ENCODE measurements at regions not wholly inside any gene's neighbourhood (a gene's known extent, or its start where the extent isn't known, plus 50 kb on each side); places are given as distances from the start of the nearest gene placed in this dataset.
"Not testable (repeated sequence)": the region's sequence is repeated elsewhere in the genome, so short reads cannot be mapped to it uniquely, and the experiment has no call there.

GRCh38 chr6:130720076-130720715, 107.0 kb upstream of the SMLR1 start:
- H3K27me3 ChIP-seq (ENCODE audit: insufficient read depth, low read depth) = no peaks in the 10 kb centered on the region
- H4K20me1 ChIP-seq (ENCODE audit: insufficient read depth) = no peaks in the 10 kb centered on the region
- 0 out of 2 replicates have a peak, but pooled peaks cover 3% of the 10 kb centered on the region for H3K9me3 ChIP-seq (ENCODE audit: insufficient read depth, low read depth)
- H3K4me3 ChIP-seq = no peak overlapping the region
- ChIA-PET CTCF (no interaction called here), POLR2A (ENCODE audit: unreplicated experiment) (no interaction called here)
- no peaks in the 10 kb centered on the region for H3K4me1 ChIP-seq (replicated peaks; ENCODE audit: insufficient read depth)
- no peaks in the 10 kb centered on the region; the same call in 1 of the 2 replicates for H3K9me2 ChIP-seq (ENCODE audit: insufficient read depth)
- intact Hi-C loops (cut with micrococcal nuclease; ENCODE audit: unreplicated experiment) = no loop called here
- no peak for DNase-seq
- BruUV-seq (replicated peaks) = no TSS peak
- no peak overlapping the region; the same call in 1 of the 2 replicates for H2AFZ ChIP-seq
- no peaks in the 10 kb centered on the region for H3K79me2 ChIP-seq (ENCODE audit: low read depth)
- TF ChIP-seq CTCF (conservative IDR thresholded peaks at IDR 0.05) (no peak), EZH2 (IDR thresholded peaks at IDR 0.05; ENCODE audit: low read depth) (no peak)
- H3K4me2 ChIP-seq = no peak overlapping the region
- no peaks in the 10 kb centered on the region for H3F3A ChIP-seq (ENCODE audit: insufficient read depth, low read depth)
- no peaks in the 10 kb centered on the region for H3K36me3 ChIP-seq (ENCODE audit: low read depth)
- H3K27ac ChIP-seq = no peak overlapping the region

- intact Hi-C loops (cut with micrococcal nuclease; ENCODE audit: unreplicated experiment) = no loop called here
- TF ChIP-seq CTCF (conservative IDR thresholded peaks at IDR 0.05) = no peak
- no peak for TF ChIP-seq EZH2 (IDR thresholded peaks at IDR 0.05; ENCODE audit: low read depth)
- Histone ChIP-seq H3K36me3 (ENCODE audit: low read depth) (no peaks in the 10 kb centered on the region), H3K27me3 (ENCODE audit: insufficient read depth, low read depth) (no peaks in the 10 kb centered on the region), H3K4me2 (no peak overlapping the region), H3K4me1 (replicated peaks; ENCODE audit: insufficient read depth) (no peaks in the 10 kb centered on the region), H3K79me2 (ENCODE audit: low read depth) (no peaks in the 10 kb centered on the region), H3K4me3 (no peak overlapping the region), H2AFZ (no peak overlapping the region), H3K27ac (no peak overlapping the region), H4K20me1 (ENCODE audit: insufficient read depth) (no peaks in the 10 kb centered on the region), H3K9me3 (ENCODE audit: insufficient read depth, low read depth) (no peaks in the 10 kb centered on the region), H3K9me2 (ENCODE audit: insufficient read depth) (no peaks in the 10 kb centered on the region; the same call in 1 of the 2 replicates), H3F3A (ENCODE audit: insufficient read depth, low read depth) (no peaks in the 10 kb centered on the region)
- no peak for DNase-seq
- POLR2A ChIA-PET (ENCODE audit: unreplicated experiment) = interaction anchor here (0.7 kb wide), 1 partner anchor 1641 kb away, joined by 3 read pairs; no protein-coding TSS in a partner anchor
- no TSS peak for BruUV-seq (replicated peaks)
- CTCF ChIA-PET = no interaction called here
These were observed 103.1 kb upstream of the SMLR1 start for GRCh38 chr6:130724089-130724488.

GRCh38 chr6:130725551-130725950, 101.7 kb upstream of the SMLR1 start:
- ChIA-PET CTCF (no interaction called here), POLR2A (ENCODE audit: unreplicated experiment) (interaction anchor here (0.6 kb wide), 1 partner anchor 21 kb away, joined by 4 read pairs; no protein-coding TSS in a partner anchor)
- Histone ChIP-seq H3K9me3 (ENCODE audit: insufficient read depth, low read depth) (no peaks in the 10 kb centered on the region), H3K36me3 (ENCODE audit: low read depth) (no peaks in the 10 kb centered on the region), H2AFZ (no peak overlapping the region), H3K9me2 (ENCODE audit: insufficient read depth) (no peaks in the 10 kb centered on the region), H3K4me2 (no peak overlapping the region), H3K4me1 (replicated peaks; ENCODE audit: insufficient read depth) (no peaks in the 10 kb centered on the region), H4K20me1 (ENCODE audit: insufficient read depth) (no peaks in the 10 kb centered on the region), H3K27me3 (ENCODE audit: insufficient read depth, low read depth) (no peaks in the 10 kb centered on the region), H3K4me3 (no peak overlapping the region), H3F3A (ENCODE audit: insufficient read depth, low read depth) (no peaks in the 10 kb centered on the region), H3K79me2 (ENCODE audit: low read depth) (no peaks in the 10 kb centered on the region), H3K27ac (no peak overlapping the region)
- BruUV-seq (replicated peaks) = no TSS peak
- DNase-seq = no peak
- intact Hi-C loops (cut with micrococcal nuclease; ENCODE audit: unreplicated experiment) = no loop called here
- TF ChIP-seq EZH2 (IDR thresholded peaks at IDR 0.05; ENCODE audit: low read depth) (no peak), CTCF (conservative IDR thresholded peaks at IDR 0.05) (no peak)

- POLR2A ChIA-PET (ENCODE audit: unreplicated experiment); H4K20me1 ChIP-seq (ENCODE audit: insufficient read depth); DNase-seq; H3K9me3 ChIP-seq (ENCODE audit: insufficient read depth, low read depth); H2AFZ ChIP-seq; H3K4me1 ChIP-seq (replicated peaks; ENCODE audit: insufficient read depth); H3K36me3 ChIP-seq (ENCODE audit: low read depth); CTCF ChIA-PET; H3K27me3 ChIP-seq (ENCODE audit: insufficient read depth, low read depth); H3K9me2 ChIP-seq (ENCODE audit: insufficient read depth); BruUV-seq (replicated peaks); H3K27ac ChIP-seq; H3K4me2 ChIP-seq; H3K79me2 ChIP-seq (ENCODE audit: low read depth); H3K4me3 ChIP-seq; intact Hi-C loops (cut with micrococcal nuclease; ENCODE audit: unreplicated experiment); H3F3A ChIP-seq (ENCODE audit: insufficient read depth, low read depth): not testable (repeated sequence)
These were observed 99.1 kb upstream of the SMLR1 start for GRCh38 chr6:130728064-130728463.

Measured in PC-9 (cell line).